Vagina (tissue), 2 donors: ENCODE measurements at regions not wholly inside any gene's neighbourhood (a gene's known extent, or its start where the extent isn't known, plus 50 kb on each side); places are given as distances from the start of the nearest gene placed in this dataset.

Source experiments
- CTCF ChIP-seq, 3 experiments: fragments of 450-650 bp in 2 of 3; fragments of 200-600 bp in 1 of 3; sonication (generic) in 1 of 3; IDR thresholded peaks; one replicate each; pipeline ENCODE4 v1.5.1; 2017 to 2019; ENCODE audit warnings: antibody characterized with exemption in 3 of 3, mild to moderate bottlenecking in 2 of 3, moderate library complexity in 2 of 3
- POLR2A ChIP-seq, 2 donors: fragments of 450-650 bp; IDR thresholded peaks; one replicate each; pipeline ENCODE4 v1.6.1; 2017; ENCODE audit warnings: antibody characterized with exemption in 2 of 2, mild to moderate bottlenecking in 2 of 2, moderate library complexity in 2 of 2
- POLR2AphosphoS5 ChIP-seq, 2 donors: sonication (generic); formaldehyde crosslinking; IDR thresholded peaks; one replicate each; pipeline ENCODE4 v1.9.0; 2017; ENCODE audit warnings: antibody characterized with exemption in 2 of 2, mild to moderate bottlenecking in 2 of 2, low read depth in 1 of 2; ENCODE audit not compliant: insufficient read depth in 1 of 2

GRCh38 chr9:78563269-78563668 lies 266.3 kb downstream of the PSAT1 start:
- TF ChIP-seq CTCF (IDR thresholded peaks at IDR 0.05) = no peak
- TF ChIP-seq POLR2A (IDR thresholded peaks at IDR 0.05) = no peak
- TF ChIP-seq POLR2AphosphoS5 (IDR thresholded peaks at IDR 0.05; ENCODE audit: insufficient read depth in 1 of 2, low read depth in 1 of 2) = no peak
